ENCODE measurements at regions not wholly inside any gene's neighbourhood (a gene's known extent, or its start where the extent isn't known, plus 50 kb on each side); places are given as distances from the start of the nearest gene placed in this dataset.

DNA sequence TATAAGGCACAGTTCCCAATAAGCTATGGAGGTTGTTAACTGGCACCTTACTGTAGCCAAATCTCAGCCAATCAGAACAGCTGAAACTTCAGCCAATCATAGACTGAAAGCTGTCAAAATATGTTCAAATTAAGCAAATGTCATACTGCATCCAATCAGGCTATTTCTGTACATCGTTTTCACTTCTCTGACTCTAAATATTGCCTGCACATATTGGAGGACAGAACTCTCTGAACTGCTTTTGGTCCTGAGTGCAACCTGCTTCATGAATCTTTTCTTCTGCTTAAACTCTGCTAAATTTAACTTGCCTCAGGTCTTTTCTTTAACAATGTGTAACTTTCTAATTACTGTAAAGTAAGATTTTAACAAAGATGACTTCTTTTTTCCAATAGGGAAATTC is 1198.9 kb upstream of the PCDH7 start:
- FAIRE-seq, result no peak

DNA sequence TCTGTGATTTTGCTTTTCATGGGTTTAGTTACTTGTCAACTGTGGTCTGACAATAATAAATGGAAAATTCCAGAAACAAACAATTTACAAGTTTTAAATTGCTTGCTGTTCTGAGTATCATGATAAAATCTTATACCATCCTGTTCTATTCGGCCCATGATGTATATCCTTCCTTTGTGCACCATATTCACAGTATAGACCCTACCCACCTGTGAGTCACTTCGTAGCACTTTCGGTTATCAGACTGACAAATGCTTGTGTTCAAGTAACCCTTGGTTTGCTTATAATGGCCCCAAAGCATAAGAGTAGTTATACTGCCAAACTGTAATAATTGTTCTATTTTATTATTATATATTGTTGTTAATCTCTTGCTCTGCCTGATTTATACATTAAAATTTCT is 1183.4 kb upstream of the PCDH7 start:
- FAIRE-seq, result no peak

GRCh38 chr4:29538889-29539646 is 1181.1 kb upstream of the PCDH7 start:
- FAIRE-seq, result no peak

DNA sequence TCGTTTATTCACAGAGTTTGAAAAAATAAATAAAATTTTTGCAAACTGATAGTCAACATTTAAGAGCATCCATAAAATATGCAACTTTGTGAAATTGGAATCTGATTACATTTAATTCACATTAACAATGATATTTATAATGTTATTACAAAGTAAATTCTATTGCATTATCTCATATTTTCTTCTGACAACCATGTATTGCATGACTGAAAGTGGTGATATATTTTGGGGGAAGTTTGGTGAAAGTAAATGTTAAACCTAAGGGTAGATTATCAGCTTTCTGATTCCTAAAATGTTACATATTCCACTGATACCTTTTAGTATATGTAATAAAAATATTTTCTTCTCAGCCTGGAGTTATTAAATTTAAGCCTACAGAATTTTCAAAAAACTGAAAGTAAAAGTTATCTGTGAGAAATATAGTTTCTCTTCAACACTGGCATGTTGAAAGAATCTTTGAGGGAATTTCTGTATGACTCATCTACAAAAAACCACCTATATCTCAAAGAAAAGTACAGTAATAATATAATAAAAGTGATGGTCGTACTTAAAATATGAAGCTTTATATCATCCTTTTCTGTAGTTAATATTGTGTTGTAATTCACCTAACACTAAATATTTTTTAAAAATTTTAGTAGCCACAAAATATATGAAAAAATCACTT is 1179.6 kb upstream of the PCDH7 start:
- no peak for FAIRE-seq

GRCh38 chr4:29541757-29542156 is 1178.4 kb upstream of the PCDH7 start:
- FAIRE-seq, result no peak

- FAIRE-seq, result no peak
Measured at GRCh38 chr4:29549342-29549741, 1170.8 kb upstream of the PCDH7 start.

DNA sequence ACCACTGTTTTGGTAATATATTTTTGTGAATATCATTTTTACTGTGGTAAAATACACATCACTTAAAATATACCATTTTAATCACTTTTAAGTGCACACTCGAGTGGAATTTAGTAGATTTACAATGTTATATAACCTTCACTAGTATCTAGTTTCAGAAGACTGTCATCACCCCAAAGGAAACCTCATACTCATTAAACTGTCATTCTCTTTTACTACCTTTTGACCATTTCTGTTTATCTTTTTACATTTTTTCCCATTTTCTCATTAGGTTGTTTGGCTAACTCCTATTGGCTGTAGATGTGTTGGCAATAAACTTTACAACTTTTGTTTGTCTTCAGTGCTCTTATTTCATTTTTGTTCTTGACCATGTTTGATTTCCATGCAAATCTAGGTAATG is 1168.3 kb upstream of the PCDH7 start:
- FAIRE-seq, result no peak

DNA sequence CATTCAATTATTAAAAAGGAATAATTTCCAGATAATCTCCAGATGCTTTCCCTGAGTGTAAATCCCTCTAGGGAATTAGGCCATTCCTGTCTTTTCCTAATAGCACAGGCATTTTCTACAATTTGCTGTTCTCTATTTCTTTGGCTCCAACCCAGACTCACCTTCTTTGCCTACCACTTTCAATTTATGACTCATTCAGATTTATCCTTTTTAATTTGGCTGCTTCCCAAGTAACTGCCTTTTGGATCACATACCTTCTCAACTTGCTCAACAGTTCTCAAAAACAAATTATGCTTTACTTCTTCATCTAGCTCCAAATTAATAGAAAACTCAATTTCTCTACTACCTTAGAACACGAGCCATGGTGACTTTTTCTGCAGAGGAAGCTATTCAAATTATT is 1166.3 kb upstream of the PCDH7 start:
- no peak for FAIRE-seq

DNA sequence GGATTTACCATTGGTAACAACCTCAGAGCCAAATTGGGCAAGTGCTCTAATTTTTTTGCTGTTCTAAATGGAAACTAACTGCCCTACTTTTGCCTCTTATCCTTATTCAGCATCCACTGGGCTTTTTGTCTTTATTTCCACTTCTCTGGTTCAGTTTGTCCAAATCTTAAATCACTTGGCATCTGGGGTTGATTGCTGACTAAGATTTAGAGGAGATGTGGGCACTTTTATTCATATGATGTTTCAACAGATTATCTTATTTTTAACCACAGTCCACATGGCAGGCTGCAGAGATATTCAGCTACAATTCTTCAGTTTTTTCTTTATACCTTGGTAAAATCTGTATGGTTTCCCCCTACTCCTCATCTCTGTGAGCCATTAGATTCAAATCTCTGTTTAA is 1161.4 kb upstream of the PCDH7 start:
- no peak for FAIRE-seq

DNA sequence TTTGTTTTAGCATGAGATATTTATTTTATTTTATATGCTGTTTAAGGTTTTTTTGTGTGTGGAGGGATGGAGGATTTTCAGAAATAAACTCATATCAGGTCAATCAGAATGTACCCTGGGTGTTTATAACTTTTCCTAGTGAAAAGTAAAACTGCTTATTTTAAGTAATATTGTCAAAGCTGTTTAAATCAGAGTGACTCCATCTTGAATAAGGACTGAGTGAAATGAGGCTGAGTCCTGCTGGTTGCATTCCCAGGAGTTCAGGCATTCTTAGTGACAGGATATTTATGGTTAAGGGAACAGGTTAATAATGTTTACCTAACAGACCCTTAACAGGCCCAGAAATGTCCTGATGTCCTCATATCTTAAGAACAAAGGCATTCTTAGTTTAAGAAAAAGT is 1160.9 kb upstream of the PCDH7 start:
- no peak for FAIRE-seq

DNA sequence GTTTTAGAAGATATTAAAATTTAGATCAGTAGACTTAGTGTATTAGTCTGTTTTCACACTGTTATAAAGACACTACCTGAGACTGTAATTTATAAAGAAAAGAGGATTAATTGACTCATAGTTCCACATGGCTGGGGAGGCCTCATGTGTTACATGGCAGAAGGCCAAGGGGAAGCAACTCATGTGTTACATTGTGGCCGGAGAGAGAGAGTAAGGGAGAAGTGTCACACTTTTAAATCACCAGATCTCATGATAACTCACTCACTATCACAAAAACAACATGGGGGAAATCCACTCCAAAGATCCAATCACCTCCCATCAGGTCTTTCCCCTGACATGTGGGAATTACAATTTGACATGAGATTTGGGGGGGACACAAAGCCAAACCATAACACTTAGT is 1159.7 kb upstream of the PCDH7 start:
- no peak for FAIRE-seq

- FAIRE-seq, result no peak
Measured at GRCh38 chr4:29565256-29565655, 1154.9 kb upstream of the PCDH7 start.

DNA sequence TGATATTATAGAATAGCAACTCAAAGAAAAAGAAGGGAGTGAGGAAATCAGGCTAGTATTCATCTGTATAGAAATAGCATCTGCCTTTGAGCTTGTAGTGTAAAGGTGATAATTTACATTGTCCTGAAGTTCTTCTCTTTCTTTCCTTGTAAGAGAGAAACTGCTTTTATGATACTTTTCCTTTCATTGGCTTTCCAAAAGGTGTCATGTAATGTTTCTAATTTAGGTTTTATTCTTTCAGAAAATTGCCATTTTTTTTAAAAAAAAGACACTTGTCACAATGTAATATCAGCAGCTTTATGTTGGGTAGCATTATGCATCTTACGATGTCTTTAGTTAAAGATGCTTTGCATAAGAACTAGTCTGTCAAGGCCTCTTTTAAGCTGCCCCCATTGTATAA is 1153.8 kb upstream of the PCDH7 start:
- FAIRE-seq, result no peak

DNA sequence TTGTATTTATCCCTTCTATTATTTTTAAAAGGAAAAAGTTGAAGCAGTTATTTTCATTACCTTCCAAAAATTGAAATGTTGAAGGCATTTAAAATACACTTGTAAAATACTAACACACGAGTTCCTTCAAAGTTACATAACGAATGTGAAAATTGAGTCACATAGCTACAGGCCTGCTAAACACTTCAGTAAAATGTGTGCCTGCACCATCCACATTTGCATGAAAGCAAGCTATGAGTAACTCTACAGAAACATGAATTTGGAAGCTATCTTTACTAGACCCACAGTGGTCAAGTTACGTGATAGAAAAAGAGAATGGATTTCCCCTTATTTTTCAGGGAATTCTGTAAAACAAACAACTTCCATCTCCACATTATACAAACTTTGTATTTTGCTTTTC is 1148.8 kb upstream of the PCDH7 start:
- no peak for FAIRE-seq

GRCh38 chr4:29578329-29578728 is 1141.8 kb upstream of the PCDH7 start:
- no peak for FAIRE-seq

GRCh38 chr4:29581457-29581856 is 1138.7 kb upstream of the PCDH7 start:
- FAIRE-seq, result no peak

- FAIRE-seq, result no peak
Measured at GRCh38 chr4:29588617-29589016, 1131.6 kb upstream of the PCDH7 start.

- FAIRE-seq, result no peak
Measured at GRCh38 chr4:29596228-29596627, 1123.9 kb upstream of the PCDH7 start.

DNA sequence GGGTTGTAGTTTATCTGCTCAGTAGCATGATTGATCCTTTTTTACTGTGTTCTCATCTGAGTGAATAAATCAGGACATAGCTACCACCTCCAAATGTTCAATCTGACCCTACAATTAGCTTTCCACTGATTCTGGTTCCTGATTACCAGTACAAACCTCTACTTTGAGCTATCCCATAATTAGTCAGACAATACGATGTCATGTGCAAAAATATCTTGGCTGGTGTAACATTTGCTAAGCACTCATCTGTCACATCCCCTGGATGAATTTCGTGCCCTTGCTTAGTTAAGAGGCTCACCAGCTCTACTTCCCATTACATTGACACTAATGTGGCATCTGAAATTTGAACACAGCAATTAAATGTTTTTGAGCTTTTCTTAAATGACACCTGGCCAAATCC is 1101.0 kb upstream of the PCDH7 start:
- FAIRE-seq, result no peak

- FAIRE-seq, result no peak
Measured at GRCh38 chr4:29632199-29632598, 1088.0 kb upstream of the PCDH7 start.

- no peak for FAIRE-seq
Measured at GRCh38 chr4:29636961-29637360, 1083.2 kb upstream of the PCDH7 start.

GRCh38 chr4:29653221-29653620 is 1066.9 kb upstream of the PCDH7 start:
- FAIRE-seq, result no peak

DNA sequence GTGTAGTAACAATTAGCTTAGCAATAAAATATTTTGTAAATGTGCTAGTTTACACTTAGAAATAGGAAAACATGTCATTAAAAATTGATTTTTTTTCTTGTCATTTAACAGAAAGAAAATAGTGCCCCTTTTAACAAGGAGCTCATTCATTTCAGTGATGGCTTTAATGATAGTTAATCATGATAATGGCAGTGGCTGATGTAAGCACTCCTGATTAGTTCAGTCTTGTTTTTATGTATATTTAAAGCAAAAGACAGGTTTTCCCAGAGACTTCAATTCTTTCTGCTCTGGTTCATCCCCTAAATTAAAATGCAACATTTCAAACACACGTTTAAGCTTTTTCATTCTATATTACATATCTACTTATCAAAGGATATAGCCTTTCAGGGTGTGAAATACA is 1039.5 kb upstream of the PCDH7 start:
- FAIRE-seq, result no peak

DNA sequence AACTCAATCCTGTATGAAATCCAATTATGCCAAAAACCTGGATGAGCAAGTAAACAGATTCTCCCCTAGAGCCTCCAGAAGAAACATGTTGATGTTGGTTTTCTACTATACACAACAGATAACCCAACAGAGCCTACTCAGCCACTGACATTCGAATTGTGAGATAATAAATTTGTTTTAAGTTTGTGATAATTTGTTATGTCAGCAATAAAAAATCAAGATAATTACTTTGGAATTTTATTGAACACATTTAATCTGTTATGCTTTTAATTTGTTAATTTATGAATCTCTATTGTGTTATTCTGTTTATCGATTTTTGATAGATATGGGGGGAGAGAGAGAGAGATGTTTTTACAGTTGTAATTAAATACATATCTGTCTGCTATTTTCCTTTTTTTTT is 1016.1 kb upstream of the PCDH7 start:
- no peak for FAIRE-seq

DNA sequence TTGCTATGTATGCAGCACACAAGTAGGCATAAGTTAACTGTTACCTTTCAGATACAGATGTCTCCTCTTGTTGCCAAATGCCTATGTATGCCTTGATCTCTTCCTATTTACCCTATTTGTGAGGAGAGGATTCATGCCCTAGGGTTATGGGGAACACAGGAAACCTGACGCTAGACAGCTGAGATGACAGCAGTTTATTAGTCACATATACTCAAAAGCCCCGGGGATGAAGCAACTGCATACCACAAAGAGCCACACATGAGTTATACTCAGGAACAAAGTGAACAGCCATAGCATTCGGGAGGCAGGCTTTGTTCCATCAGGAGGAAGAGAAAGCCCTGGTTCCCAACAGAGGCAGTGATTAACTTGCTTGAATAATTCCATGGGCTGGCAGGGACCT is 1011.7 kb upstream of the PCDH7 start:
- no peak for FAIRE-seq
